Muscle of leg (tissue), 3 donors: ENCODE measurements at regions not wholly inside any gene's neighbourhood (a gene's known extent, or its start where the extent isn't known, plus 50 kb on each side); places are given as distances from the start of the nearest gene placed in this dataset.

Experiments
- DNase-seq: peaks from one replicate; pipeline ENCODE4 v3.0.0; 2013
- H3K27ac ChIP-seq: one replicate; pipeline ENCODE4 v1.5.1; 2013; ENCODE audit warnings: mild to moderate bottlenecking, low read length, control low read depth
- H3K27me3 ChIP-seq: one replicate; pipeline ENCODE4 v1.6.1; 2013; ENCODE audit warnings: low read length; ENCODE audit not compliant: control insufficient read depth, insufficient read depth
- H3K36me3 ChIP-seq: one replicate; pipeline ENCODE4 v1.6.1; 2013; ENCODE audit warnings: low read length; ENCODE audit not compliant: control insufficient read depth, insufficient read depth
- H3K4me1 ChIP-seq: one replicate; pipeline ENCODE4 v1.6.1; 2013; ENCODE audit warnings: low read length; ENCODE audit not compliant: control insufficient read depth, insufficient read depth
- H3K4me3 ChIP-seq: one replicate; pipeline ENCODE4 v1.5.1; 2013; ENCODE audit warnings: low read length, control low read depth
- H3K9me3 ChIP-seq: replicated peaks from 2 replicates; pipeline ENCODE4 v1.6.1; 2013; ENCODE audit warnings: low read depth, low read length; ENCODE audit not compliant: control insufficient read depth
- WGBS: methylation state at CpG from one replicate; pipeline ENCODE4 v1.1.5; 2013; ENCODE audit warnings: missing lambda C conversion rate; ENCODE audit not compliant: insufficient coverage; 5-methylcytosine and 5-hydroxymethylcytosine counted together

DNA sequence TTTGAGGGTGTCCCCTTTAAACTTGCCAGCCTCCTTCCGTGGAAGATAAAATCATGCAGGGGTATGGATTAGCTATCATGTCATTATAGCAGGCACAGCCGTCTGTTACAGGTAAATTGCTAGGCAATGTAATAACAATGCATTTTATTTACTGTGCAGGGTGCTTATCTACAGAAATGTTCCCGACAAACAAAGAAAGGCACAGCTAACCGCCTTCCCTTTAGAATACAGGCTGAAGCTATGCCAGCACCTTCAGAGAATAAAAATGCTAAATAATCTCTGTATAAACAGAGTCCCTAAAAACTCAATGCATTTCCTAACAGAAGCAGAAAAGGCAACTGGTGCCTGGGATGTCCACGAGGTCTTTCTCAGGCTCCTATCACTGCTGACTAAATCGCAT lies 239.2 kb downstream of the SPTSSA start:
- H3K36me3 ChIP-seq = no peaks in the 10 kb centered on the region
- no peak overlapping the region for H3K4me3 ChIP-seq
- no peak for DNase-seq
- peaks cover 3% of the 10 kb centered on the region for H3K27me3 ChIP-seq
- peaks cover 1% of the 10 kb centered on the region for H3K4me1 ChIP-seq
- H3K27ac ChIP-seq = no peak overlapping the region
- H3K9me3 ChIP-seq = no peaks in the 10 kb centered on the region
- no CpG with 5 or more reads among the region's 6 CpGs for WGBS

DNA sequence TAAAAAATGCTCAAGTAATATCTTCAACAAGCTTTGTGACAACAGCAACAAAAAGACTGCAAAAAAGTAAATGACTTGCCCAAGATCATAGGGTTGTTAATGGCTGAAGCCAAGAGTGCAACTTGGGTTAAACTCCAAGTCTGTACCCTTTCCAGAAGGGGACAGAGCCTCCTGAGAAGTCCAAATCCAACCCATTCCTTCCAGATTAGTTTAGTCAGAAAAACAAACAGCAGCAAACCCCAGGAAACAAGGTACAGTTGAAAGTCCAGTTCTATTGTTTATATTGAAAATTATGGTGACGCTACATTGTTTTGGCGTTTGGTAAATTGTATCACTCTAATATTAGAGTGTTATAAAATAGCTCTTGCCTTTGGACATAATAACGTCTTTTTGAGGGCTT lies 239.9 kb downstream of the SPTSSA start:
- WGBS = no CpG with 5 or more reads among the region's 3 CpGs
- H3K27me3 ChIP-seq = peaks cover 3% of the 10 kb centered on the region
- no peaks in the 10 kb centered on the region for H3K4me1 ChIP-seq
- H3K27ac ChIP-seq = no peak overlapping the region
- H3K4me3 ChIP-seq = no peak overlapping the region
- H3K36me3 ChIP-seq = no peaks in the 10 kb centered on the region
- no peaks in the 10 kb centered on the region for H3K9me3 ChIP-seq
- DNase-seq = no peak

DNA sequence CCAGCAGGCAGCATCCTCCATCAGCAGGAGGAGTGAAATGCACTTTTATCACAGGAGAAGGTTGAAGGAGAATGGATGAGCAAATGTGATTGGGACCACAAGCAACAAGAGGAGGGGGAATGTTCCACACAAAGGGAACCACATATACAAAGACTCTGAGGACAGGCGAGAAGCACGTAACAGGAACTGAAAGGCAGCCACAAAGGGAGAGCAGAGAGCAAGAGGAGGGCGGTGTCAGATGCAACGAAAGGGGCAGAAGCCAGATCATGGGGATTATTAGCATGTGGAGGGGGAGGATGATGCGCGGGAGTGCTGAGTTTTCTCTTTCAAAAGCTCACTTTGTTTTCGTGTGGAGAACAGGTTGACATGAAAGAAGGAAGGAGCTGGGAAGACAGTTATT lies 241.1 kb downstream of the SPTSSA start:
- Histone ChIP-seq H3K4me3 (no peak overlapping the region), H3K36me3 (no peaks in the 10 kb centered on the region), H3K9me3 (peaks cover 2% of the 10 kb centered on the region), H3K27me3 (no peaks in the 10 kb centered on the region), H3K27ac (no peak overlapping the region), H3K4me1 (no peaks in the 10 kb centered on the region)
- 53% methylated on average over 7 of the region's 7 CpGs for WGBS
- DNase-seq = no peak

DNA sequence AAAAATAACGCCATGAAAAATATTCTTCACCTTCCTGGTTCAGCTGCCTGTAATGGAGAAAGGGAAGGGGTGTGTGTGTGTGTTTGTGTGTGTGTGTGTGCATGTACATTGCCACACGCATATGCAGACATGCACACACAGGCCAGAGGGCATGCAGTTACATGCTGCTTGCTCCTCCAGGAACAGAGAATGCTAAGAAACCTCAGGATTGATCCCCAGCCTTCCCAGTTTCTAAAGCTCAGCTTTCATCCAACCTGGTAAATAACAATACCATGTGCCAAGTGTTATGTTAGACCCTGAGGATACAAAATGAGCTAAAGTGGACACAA lies 241.7 kb downstream of the SPTSSA start:
- no peak for DNase-seq
- Histone ChIP-seq H3K9me3 (peaks cover 2% of the 10 kb centered on the region), H3K27me3 (no peaks in the 10 kb centered on the region), H3K36me3 (no peaks in the 10 kb centered on the region), H3K4me3 (no peak overlapping the region), H3K4me1 (no peaks in the 10 kb centered on the region), H3K27ac (no peak overlapping the region)
- WGBS = no CpG with 5 or more reads among the region's 2 CpGs

DNA sequence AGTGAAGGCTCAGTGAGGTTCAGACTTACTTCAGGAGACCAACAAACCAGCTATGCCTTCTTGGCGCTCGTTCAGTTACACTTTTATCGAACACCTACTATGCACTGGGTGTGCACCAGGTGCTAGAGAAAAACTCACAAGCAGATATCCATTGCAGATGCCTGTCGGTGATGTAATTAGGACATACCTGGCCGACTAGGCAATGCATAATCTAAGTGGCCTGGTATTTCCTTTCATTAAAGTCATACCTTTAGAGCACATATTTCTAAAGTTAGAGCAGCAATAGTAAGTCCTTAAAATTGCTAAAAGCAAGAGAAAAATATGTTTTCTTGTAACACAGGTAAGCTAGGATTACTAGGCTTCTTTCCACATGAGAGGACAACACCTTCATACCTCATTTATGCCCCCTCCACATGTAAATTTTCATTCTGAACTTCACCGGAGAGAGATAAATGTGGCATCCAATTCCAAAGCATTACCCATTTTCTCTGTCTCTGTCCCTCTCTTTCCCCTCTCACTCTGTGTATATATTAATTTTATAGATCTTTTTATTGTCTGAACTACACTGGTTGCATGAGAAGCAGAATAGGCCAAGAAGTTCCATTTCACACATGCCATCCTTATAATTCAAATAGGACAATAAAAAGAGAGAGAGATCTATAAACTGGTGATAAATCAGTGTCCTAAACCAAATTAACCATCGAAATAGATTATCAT lies 242.2 kb downstream of the SPTSSA start:
- no peak overlapping the region for H3K4me3 ChIP-seq
- DNase-seq = no peak
- H3K36me3 ChIP-seq = no peaks in the 10 kb centered on the region
- H3K27me3 ChIP-seq = no peaks in the 10 kb centered on the region
- peaks cover 2% of the 10 kb centered on the region for H3K9me3 ChIP-seq
- no peak overlapping the region for H3K27ac ChIP-seq
- 82% methylated on average over 5 of the region's 7 CpGs for WGBS
- no peaks in the 10 kb centered on the region for H3K4me1 ChIP-seq

DNA sequence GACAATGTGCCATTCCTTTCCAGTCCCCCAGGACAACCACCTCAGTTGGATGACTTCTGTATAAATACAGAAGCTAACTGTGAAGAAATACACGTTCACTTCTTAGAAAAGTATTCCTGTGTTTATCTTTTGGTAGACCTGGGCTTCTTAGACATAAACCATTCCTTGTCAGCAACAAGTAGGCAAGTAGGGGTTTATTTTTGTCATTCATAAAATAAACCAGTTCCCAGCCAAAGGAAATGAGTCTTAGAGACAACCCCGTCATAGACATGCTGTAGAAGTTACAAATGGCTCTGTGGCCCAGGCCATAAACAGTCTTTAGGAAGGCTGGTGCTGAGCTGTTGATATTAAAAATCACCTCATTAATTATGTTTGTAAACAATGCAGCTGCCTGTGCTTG lies 243.2 kb downstream of the SPTSSA start:
- Histone ChIP-seq H3K27ac (no peak overlapping the region), H3K9me3 (peaks cover 2% of the 10 kb centered on the region), H3K36me3 (no peaks in the 10 kb centered on the region), H3K27me3 (no peaks in the 10 kb centered on the region), H3K4me1 (no peaks in the 10 kb centered on the region), H3K4me3 (no peak overlapping the region)
- WGBS = no CpG with 5 or more reads among the region's 2 CpGs
- no peak for DNase-seq

DNA sequence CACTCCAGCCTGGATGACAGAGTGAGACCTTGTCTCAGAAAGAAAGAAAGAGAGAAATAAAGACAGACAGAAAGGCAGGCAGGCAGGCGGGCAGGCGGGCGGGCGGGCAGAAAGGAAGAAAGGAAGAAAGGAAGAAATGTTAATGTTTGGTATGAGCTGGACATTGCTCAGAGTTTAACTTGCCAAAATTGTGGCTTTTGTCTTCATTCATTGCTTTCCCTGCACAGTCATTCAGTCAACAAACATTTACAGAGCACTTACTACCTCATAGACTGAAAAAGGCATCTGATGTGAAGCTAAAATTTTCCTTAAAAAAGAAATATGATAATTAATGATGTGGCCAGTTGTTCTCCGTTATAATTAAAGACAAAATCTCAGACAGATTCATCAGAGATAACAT lies 247.1 kb downstream of the SPTSSA start:
- Histone ChIP-seq H3K27ac (no peak overlapping the region), H3K4me1 (no peaks in the 10 kb centered on the region), H3K36me3 (no peaks in the 10 kb centered on the region), H3K4me3 (no peak overlapping the region), H3K27me3 (no peaks in the 10 kb centered on the region), H3K9me3 (peaks cover 2% of the 10 kb centered on the region)
- DNase-seq = no peak
- WGBS = no CpG with 5 or more reads among the region's 5 CpGs

DNA sequence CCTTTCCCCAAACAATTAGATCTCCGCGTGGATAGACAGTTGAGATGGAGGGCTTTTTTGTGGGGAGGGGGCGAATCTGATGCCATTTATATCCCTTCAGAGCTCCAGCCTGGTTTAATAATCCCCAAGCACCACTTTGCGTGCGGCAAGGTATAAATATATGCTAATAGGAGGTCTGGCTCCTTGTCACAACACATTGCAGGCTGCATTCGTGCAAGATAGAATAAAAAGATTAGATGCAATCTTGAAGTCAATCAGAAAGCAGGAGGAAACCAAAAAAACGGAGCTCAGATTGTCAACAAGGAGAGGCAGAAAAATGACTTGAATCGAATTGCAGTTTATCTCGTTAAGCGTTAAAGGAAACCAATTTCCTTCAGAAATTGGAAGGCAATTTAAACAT lies 248.7 kb downstream of the SPTSSA start:
- peaks cover 2% of the 10 kb centered on the region for H3K9me3 ChIP-seq
- H3K4me1 ChIP-seq = no peaks in the 10 kb centered on the region
- H3K27ac ChIP-seq = no peak overlapping the region
- DNase-seq = no peak
- H3K36me3 ChIP-seq = no peaks in the 10 kb centered on the region
- 80% methylated on average over 1 of the region's 10 CpGs for WGBS
- H3K4me3 ChIP-seq = no peak overlapping the region
- H3K27me3 ChIP-seq = no peaks in the 10 kb centered on the region

DNA sequence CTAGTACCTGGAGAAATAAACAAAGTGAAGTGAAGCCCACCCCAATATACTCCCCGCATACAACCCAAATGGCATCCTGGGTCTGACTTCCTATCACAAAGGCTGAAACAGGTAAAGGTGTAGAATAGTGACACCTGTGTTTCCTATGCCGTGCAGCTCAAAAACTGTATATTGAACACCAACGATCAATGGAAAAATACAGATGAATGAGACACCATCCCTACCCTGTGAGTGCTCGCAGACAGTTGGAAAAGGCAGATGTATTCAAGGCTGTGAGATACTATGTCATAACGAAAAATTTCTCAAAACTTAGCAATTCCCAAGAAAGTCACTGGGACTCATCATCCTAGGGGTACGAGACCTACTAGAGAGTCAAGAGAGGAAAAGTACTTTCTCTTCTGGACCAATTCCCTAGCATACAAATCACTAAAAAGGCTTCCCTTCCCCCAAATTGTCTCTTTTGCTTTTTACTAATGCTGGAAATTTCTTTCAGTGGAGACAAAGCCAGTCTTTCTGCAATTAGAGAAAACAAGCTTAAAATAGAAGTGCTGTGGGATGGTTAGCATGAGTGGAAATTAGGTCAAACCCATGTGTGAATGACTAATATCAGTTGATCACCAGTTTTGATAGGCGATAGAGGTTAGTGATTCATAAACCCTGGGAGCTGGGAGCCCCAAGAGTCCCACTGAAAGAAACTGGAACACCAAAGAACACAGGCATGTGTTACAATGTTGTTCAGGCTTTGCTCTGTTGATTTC lies 249.7 kb downstream of the SPTSSA start:
- H3K36me3 ChIP-seq = no peaks in the 10 kb centered on the region
- 55% methylated on average over 1 of the region's 7 CpGs for whole genome bisulfite sequencing
- H3K27ac ChIP-seq = no peak overlapping the region
- H3K27me3 ChIP-seq = no peaks in the 10 kb centered on the region
- no peaks in the 10 kb centered on the region for H3K4me1 ChIP-seq
- DNase-seq = no peak
- no peak overlapping the region for H3K4me3 ChIP-seq
- peaks cover 2% of the 10 kb centered on the region for H3K9me3 ChIP-seq

DNA sequence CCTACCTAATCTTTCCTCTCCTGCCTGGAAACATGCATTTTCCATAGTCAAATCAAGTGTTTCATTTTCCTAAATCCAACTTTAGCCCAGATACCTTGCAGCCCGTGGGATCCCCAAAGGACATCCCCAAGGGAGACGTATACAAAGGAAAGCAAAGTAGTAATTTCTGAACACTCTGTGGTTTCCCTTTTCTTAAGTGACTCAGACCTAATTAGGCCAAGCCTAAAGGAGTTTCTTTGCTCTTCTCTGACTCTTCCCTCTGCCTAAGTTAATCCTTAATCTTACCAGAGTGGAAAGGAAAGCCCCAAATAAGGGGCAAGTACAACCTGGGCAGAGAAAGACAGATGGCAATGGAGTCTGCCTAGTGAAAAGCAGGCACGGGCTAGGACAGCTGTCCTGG lies 250.3 kb downstream of the SPTSSA start:
- no CpG with 5 or more reads among the region's 3 CpGs for WGBS
- no peak overlapping the region for H3K4me3 ChIP-seq

More for the DNA sequence above, 250.3 kb downstream of the SPTSSA start:
- no peaks in the 10 kb centered on the region for H3K36me3 ChIP-seq
- no peak for DNase-seq
- peaks cover under 1% of the 10 kb centered on the region for H3K9me3 ChIP-seq
- H3K4me1 ChIP-seq = no peaks in the 10 kb centered on the region
- no peaks in the 10 kb centered on the region for H3K27me3 ChIP-seq
- no peak overlapping the region for H3K27ac ChIP-seq
